ENCODE measurements at regions not wholly inside any gene's neighbourhood (a gene's known extent, or its start where the extent isn't known, plus 50 kb on each side); places are given as distances from the start of the nearest gene placed in this dataset.
"Not testable (repeated sequence)": the region's sequence is repeated elsewhere in the genome, so short reads cannot be mapped to it uniquely, and the experiment has no call there.

DNA sequence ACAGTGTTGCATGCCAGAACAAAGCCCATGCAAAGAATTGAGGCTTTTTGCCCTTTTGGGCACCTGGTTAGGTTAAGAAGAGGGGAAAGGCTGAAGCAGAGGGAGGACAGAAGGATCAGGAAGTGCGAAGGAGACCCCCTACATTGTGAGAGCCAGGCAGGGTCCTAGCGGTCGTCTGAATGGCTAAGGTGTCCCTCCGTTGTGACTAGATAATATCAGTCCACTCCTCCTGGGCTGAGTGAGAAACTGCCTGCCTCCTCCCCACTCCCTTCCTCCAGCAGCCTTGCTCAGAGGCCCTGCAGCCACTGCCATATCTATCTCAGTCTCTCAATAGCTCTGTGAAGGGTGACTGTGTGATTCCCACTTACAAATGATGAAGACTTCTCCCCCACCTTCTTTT, 75.1 kb downstream of the WSB1 start:
- Histone ChIP-seq H3K4me1 (ENCODE audit: insufficient read depth, low read length) (peaks cover 4% of the 10 kb centered on the region), H3K4me2 (ENCODE audit: insufficient read depth, low read length) (no peak overlapping the region), H3K27ac (ENCODE audit: low read depth, low read length) (no peak overlapping the region), H4K20me1 (ENCODE audit: insufficient read depth, low read length) (no peaks in the 10 kb centered on the region), H3K27me3 (ENCODE audit: insufficient read depth, low read length) (no peaks in the 10 kb centered on the region), H3K79me2 (ENCODE audit: insufficient read depth, low read length) (no peaks in the 10 kb centered on the region), H2AFZ (ENCODE audit: low read length) (no peak overlapping the region), H3K9me3 (ENCODE audit: low read depth, low read length) (no peaks in the 10 kb centered on the region), H3K36me3 (ENCODE audit: insufficient read depth, low read length) (no peaks in the 10 kb centered on the region), H3K4me3 (ENCODE audit: insufficient read depth, low read length) (no peak overlapping the region)
- TF ChIP-seq, protein P1, sequence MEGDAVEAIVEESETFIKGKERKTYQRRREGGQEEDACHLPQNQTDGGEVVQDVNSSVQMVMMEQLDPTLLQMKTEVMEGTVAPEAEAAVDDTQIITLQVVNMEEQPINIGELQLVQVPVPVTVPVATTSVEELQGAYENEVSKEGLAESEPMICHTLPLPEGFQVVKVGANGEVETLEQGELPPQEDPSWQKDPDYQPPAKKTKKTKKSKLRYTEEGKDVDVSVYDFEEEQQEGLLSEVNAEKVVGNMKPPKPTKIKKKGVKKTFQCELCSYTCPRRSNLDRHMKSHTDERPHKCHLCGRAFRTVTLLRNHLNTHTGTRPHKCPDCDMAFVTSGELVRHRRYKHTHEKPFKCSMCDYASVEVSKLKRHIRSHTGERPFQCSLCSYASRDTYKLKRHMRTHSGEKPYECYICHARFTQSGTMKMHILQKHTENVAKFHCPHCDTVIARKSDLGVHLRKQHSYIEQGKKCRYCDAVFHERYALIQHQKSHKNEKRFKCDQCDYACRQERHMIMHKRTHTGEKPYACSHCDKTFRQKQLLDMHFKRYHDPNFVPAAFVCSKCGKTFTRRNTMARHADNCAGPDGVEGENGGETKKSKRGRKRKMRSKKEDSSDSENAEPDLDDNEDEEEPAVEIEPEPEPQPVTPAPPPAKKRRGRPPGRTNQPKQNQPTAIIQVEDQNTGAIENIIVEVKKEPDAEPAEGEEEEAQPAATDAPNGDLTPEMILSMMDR (IDR thresholded peaks at IDR 0.05; ENCODE audit: extremely low read depth, low read depth, low read length), result no peak
- no peak for DNase-seq (ENCODE audit: insufficient read length, low spot score, missing footprints)

DNA sequence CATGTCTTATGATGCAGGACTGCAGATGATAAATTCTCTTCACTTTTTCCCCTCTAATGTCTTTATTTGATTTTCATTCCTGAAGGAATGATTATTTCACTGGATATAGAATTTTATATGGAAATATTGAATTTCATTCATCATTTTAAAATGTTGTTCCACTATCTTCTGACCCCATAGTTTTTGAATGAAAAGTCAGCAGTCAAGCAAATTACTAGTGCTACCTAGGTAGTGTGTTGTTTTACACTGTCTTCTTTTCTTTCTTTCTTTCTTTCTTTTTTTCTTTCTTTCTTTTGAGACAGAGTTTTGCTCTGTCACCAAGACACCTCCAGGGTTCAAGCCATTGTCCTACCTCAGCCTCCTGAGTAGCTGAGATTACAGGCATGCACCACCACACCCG, 76.9 kb downstream of the WSB1 start:
- no peaks in the 10 kb centered on the region for H3K79me2 ChIP-seq (ENCODE audit: insufficient read depth, low read length)
- H4K20me1 ChIP-seq (ENCODE audit: insufficient read depth, low read length), result no peaks in the 10 kb centered on the region
- no peak overlapping the region for H3K4me2 ChIP-seq (ENCODE audit: insufficient read depth, low read length)
- no peaks in the 10 kb centered on the region for H3K9me3 ChIP-seq (ENCODE audit: low read depth, low read length)
- no peaks in the 10 kb centered on the region for H3K36me3 ChIP-seq (ENCODE audit: insufficient read depth, low read length)
- no peaks in the 10 kb centered on the region for H3K27me3 ChIP-seq (ENCODE audit: insufficient read depth, low read length)
- H3K4me1 ChIP-seq (ENCODE audit: insufficient read depth, low read length), result no peaks in the 10 kb centered on the region
- TF ChIP-seq, protein P1 (IDR thresholded peaks at IDR 0.05; ENCODE audit: extremely low read depth, low read depth, low read length), result no peak
- H2AFZ ChIP-seq (ENCODE audit: low read length), result no peak overlapping the region
- no peak overlapping the region for H3K27ac ChIP-seq (ENCODE audit: low read depth, low read length)
- no peak overlapping the region for H3K4me3 ChIP-seq (ENCODE audit: insufficient read depth, low read length)
- no peak for DNase-seq (ENCODE audit: insufficient read length, low spot score, missing footprints)

DNA sequence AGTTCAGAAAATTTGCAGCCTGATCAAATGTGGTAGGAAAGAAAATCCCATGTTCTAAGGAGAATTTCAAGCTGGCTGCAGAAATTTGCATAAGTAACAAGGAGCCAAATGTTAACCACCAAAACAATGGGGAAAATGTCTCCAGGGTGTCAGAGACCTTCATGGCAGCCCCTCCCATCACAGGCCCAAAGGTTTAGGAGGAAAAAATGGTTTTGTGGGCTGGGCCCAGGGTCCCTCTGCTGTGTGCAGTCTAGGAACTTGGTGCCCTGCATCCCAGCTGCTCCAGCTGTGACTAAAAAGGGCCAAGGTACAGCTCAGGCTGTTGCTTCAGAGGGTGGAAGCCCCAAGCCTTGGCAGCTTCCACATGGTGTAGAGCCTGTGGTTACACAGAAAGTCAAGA, 79.8 kb downstream of the WSB1 start:
- DNase-seq (ENCODE audit: insufficient read length, low spot score, missing footprints); H3K4me3 ChIP-seq (ENCODE audit: insufficient read depth, low read length); H4K20me1 ChIP-seq (ENCODE audit: insufficient read depth, low read length); H3K4me2 ChIP-seq (ENCODE audit: insufficient read depth, low read length); H2AFZ ChIP-seq (ENCODE audit: low read length); H3K4me1 ChIP-seq (ENCODE audit: insufficient read depth, low read length); H3K36me3 ChIP-seq (ENCODE audit: insufficient read depth, low read length); H3K27me3 ChIP-seq (ENCODE audit: insufficient read depth, low read length); H3K9me3 ChIP-seq (ENCODE audit: low read depth, low read length); H3K27ac ChIP-seq (ENCODE audit: low read depth, low read length); H3K79me2 ChIP-seq (ENCODE audit: insufficient read depth, low read length): not testable (repeated sequence)

DNA sequence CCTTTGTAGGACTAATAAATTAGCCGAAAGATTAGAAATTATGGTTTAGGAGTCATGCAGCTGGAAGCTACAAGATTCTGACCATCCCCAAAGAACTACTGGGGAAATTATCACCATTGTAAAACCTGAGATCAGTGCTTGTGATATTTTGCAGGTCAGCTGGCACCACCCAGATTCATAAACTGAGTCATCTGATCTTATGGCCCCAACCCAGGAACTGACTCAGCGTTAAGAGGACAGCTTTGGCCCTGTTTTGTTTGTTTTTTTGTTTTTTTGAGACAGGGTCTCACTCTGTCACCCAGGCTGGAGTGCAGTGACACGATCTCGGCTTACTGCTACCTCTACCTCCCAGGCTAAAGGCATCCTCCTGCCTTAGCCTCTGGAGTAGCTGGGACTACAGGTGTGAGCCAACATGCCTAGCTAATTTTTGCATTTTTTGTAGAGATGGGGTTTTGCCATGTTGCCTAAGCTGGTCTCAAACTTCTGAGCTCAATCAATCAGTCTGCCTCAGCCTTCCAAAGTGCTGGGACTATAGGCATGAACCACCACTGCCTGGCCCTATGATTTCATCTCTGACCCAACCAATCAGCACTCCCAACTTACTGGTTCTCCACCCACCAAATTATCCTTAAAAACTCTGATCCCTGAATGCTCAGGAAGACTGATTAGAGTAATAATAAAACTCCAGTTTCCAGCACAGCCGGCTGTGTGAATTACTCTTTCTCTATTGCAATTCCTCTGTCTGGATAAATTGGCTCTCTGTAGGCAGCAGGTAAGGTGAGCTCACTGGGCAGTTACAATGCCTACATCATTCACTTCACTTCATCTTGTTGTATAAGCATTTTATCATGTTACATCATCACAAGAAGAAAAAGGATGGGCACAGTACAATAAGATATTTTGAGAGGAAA, 79.4 kb upstream of the KSR1 start:
- Histone ChIP-seq H3K27me3 (ENCODE audit: insufficient read depth, low read length) (no peaks in the 10 kb centered on the region), H2AFZ (ENCODE audit: low read length) (no peak overlapping the region), H4K20me1 (ENCODE audit: insufficient read depth, low read length) (no peaks in the 10 kb centered on the region), H3K27ac (ENCODE audit: low read depth, low read length) (no peak overlapping the region), H3K36me3 (ENCODE audit: insufficient read depth, low read length) (no peaks in the 10 kb centered on the region), H3K79me2 (ENCODE audit: insufficient read depth, low read length) (no peaks in the 10 kb centered on the region), H3K4me3 (ENCODE audit: insufficient read depth, low read length) (no peak overlapping the region), H3K9me3 (ENCODE audit: low read depth, low read length) (no peaks in the 10 kb centered on the region), H3K4me1 (ENCODE audit: insufficient read depth, low read length) (peaks cover 17% of the 10 kb centered on the region), H3K4me2 (ENCODE audit: insufficient read depth, low read length) (no peak overlapping the region)
- TF ChIP-seq, protein P1 (IDR thresholded peaks at IDR 0.05; ENCODE audit: extremely low read depth, low read depth, low read length), result no peak
- no peak for DNase-seq (ENCODE audit: insufficient read length, low spot score, missing footprints)

All from osteoblast (primary cell).